GM12878 (cell line): ENCODE measurements at regions not wholly inside any gene's neighbourhood (a gene's known extent, or its start where the extent isn't known, plus 50 kb on each side); places are given as distances from the start of the nearest gene placed in this dataset.

ENCODE experiments used
- ATAC-seq: fragments of 200-7000 bp; cut with Tn5 transposase; 3 replicates; pipeline ENCODE4 v1.9.1; 2020; ENCODE audit warnings: mild to moderate bottlenecking, moderate library complexity
- BruUV-seq: library from RNA; stranded (reverse); fragments of 400-500 nt; replicated peaks from 2 replicates; lab custom pipeline; 2021; lab: Mats Ljungman, UMichigan
- CTCF ChIA-PET: fragments of 300-600 bp; sonication (Branson Sonifier 250); formaldehyde crosslinking; extraction: SDS; loops from one replicate; lab custom pipeline; 2021; ENCODE audit warnings: inconsistent platforms; lab: Yijun Ruan, JAX
- POLR2A ChIA-PET: fragments of 350-600 bp; formaldehyde crosslinking; extraction: SDS; loops from one replicate; lab custom pipeline; 2021; ENCODE audit warnings: inconsistent platforms; lab: Charles Lee
- RAD21 ChIA-PET: fragments of 300-600 bp; sonication (Branson Sonifier 250); formaldehyde crosslinking; loops from one replicate; lab custom pipeline; 2023; ENCODE audit warnings: antibody characterized with exemption; ENCODE audit not compliant: unreplicated experiment; lab: Charles Lee
- SMC1A ChIA-PET: fragments of 300-600 bp; sonication (Branson Sonifier 250); formaldehyde crosslinking; loops from one replicate; lab custom pipeline; 2023; ENCODE audit not compliant: unreplicated experiment, uncharacterized antibody; lab: Charles Lee
- DNase-seq: peaks from one replicate; pipeline ENCODE4 v3.0.0-alpha.2; 2011; ENCODE audit warnings: low read depth, low spot score
- FAIRE-seq: peaks from 3 replicates; lab custom pipeline; 2011; peaks lifted over from hg19 to GRCh38; lab: Jason Lieb, UNC
- H2AFZ ChIP-seq: 2 replicates; pipeline ENCODE4 v1.6.0; 2011; ENCODE audit warnings: low read depth, low read length, control low read depth; ENCODE audit not compliant: control insufficient read depth
- H3K27ac ChIP-seq: 2 replicates; pipeline ENCODE4 v1.5.1; 2011; ENCODE audit warnings: control low read depth; ENCODE audit not compliant: control insufficient read depth, insufficient read depth
- H3K27me3 ChIP-seq, 2 experiments: replicated peaks in 1 of 2; 2 replicates each; pipeline versions ENCODE4 v1.6.0 to v1.6.1; 2011; ENCODE audit warnings: low read length in 1 of 2; ENCODE audit not compliant: control insufficient read depth in 2 of 2, insufficient read depth in 2 of 2
- H3K36me3 ChIP-seq, 2 experiments: 2 replicates each; pipeline ENCODE4 v1.5.1; 2011; ENCODE audit warnings: low read length in 1 of 2; ENCODE audit not compliant: control insufficient read depth in 2 of 2, insufficient read depth in 2 of 2
- H3K4me1 ChIP-seq: 2 replicates; pipeline ENCODE4 v1.6.1; 2011; ENCODE audit warnings: mild to moderate bottlenecking, low read length, moderate library complexity, mixed read lengths; ENCODE audit not compliant: control insufficient read depth, insufficient read depth
- H3K4me2 ChIP-seq: 2 replicates; pipeline ENCODE4 v1.6.0; 2011; ENCODE audit warnings: control low read depth; ENCODE audit not compliant: control insufficient read depth, insufficient read depth
- H3K4me3 ChIP-seq: fragments of 200-600 bp; sonication (generic); 2 replicates; pipeline ENCODE4 v1.5.1; 2016
- H3K79me2 ChIP-seq: 2 replicates; pipeline ENCODE4 v1.6.0; 2011; ENCODE audit warnings: low read length; ENCODE audit not compliant: control insufficient read depth, insufficient read depth
- H3K9ac ChIP-seq: 2 replicates; pipeline ENCODE4 v1.8.0; 2011; ENCODE audit warnings: low read length, control low read depth, mixed read lengths; ENCODE audit not compliant: control insufficient read depth, insufficient read depth
- H3K9me3 ChIP-seq: replicated peaks from 3 replicates; pipeline ENCODE4 v1.5.1; 2011; ENCODE audit warnings: mild to moderate bottlenecking, low read length; ENCODE audit not compliant: control insufficient read depth, insufficient read depth
- H4K20me1 ChIP-seq: 2 replicates; pipeline ENCODE4 v1.6.0; 2011; ENCODE audit not compliant: control insufficient read depth, insufficient read depth
- BMI1 ChIP-seq: fragments of 450-650 bp; IDR thresholded peaks from 2 replicates; pipeline ENCODE4 v1.6.1; 2016; ENCODE audit warnings: mild to moderate bottlenecking, moderate library complexity, borderline replicate concordance
- CBX5 ChIP-seq: sonication (generic); IDR thresholded peaks from 2 replicates; pipeline ENCODE4 v1.6.1; 2016; ENCODE audit warnings: low read depth, moderate library complexity, mild to moderate bottlenecking, inconsistent platforms
- GATAD2B ChIP-seq: fragments of 450-650 bp; conservative IDR thresholded peaks from 2 replicates; pipeline ENCODE4 v1.6.1; 2017; ENCODE audit warnings: low read depth, mild to moderate bottlenecking, moderate library complexity
- HCFC1 ChIP-seq: fragments of 150-350 bp; IDR thresholded peaks from 2 replicates; pipeline ENCODE4 v1.6.1; 2014; ENCODE audit warnings: low read length
- IKZF1 ChIP-seq: fragments of 450-650 bp; conservative IDR thresholded peaks from 2 replicates; pipeline ENCODE4 v1.6.1; 2017; ENCODE audit warnings: antibody characterized with exemption, mild to moderate bottlenecking
- MYC ChIP-seq: IDR thresholded peaks from 2 replicates; pipeline ENCODE4 v1.6.1; 2011; ENCODE audit warnings: mild to moderate bottlenecking, low read length, moderate library complexity, inconsistent platforms; ENCODE audit not compliant: insufficient read depth, insufficient replicate concordance, insufficient read length, severe bottlenecking
- NFXL1 ChIP-seq: fragments of 450-650 bp; IDR thresholded peaks from 2 replicates; pipeline ENCODE4 v1.6.1; 2017; ENCODE audit warnings: antibody characterized with exemption, mild to moderate bottlenecking, borderline replicate concordance
- POU2F2 ChIP-seq: IDR thresholded peaks from 3 replicates; pipeline ENCODE4 v1.6.1; 2011; ENCODE audit warnings: low read depth, mild to moderate bottlenecking, low read length, borderline replicate concordance
- RELB ChIP-seq: fragments of 450-650 bp; IDR thresholded peaks from 2 replicates; pipeline ENCODE4 v1.6.1; 2017; ENCODE audit warnings: low read depth, mild to moderate bottlenecking, moderate library complexity
- STAT3 ChIP-seq: IDR thresholded peaks from 2 replicates; pipeline ENCODE4 v1.6.1; 2011; ENCODE audit warnings: low read depth, low read length, improper control_type of control experiment
- ZZZ3 ChIP-seq: IDR thresholded peaks from 2 replicates; pipeline ENCODE4 v1.6.1; 2011; ENCODE audit warnings: low read depth; ENCODE audit not compliant: control insufficient read depth, insufficient read length
- WGBS: methylation state at CpG from one replicate; pipeline ENCODE4 v1.1.6; 2016; ENCODE audit warnings: low lambda C conversion rate; ENCODE audit not compliant: insufficient replicate concordance, insufficient coverage; ENCODE audit errors: missing lambda C conversion rate; 5-methylcytosine and 5-hydroxymethylcytosine counted together
- in situ Hi-C: fragments of 300-500 bp; cut with MboI; formaldehyde crosslinking; loops from 9 replicates; pipeline ENCODE4 v1.14.3; 2018; ENCODE audit warnings: mixed read lengths
- intact Hi-C: fragments of 100-400 bp; cut with micrococcal nuclease; formaldehyde crosslinking; loops from one replicate; pipeline ENCODE4 v1.14.2; 2022; ENCODE audit not compliant: unreplicated experiment
- TF ChIP-seq, protein P1 (sequence below): IDR thresholded peaks from 2 replicates; pipeline ENCODE4 v1.6.1; 2011; ENCODE audit warnings: low read depth, low read length, improper control_type of control experiment, borderline replicate concordance
- TF ChIP-seq, protein P2 (sequence below), 3 experiments: IDR thresholded peaks in 2 of 3; conservative IDR thresholded peaks in 1 of 3; 2 replicates each; pipeline ENCODE4 v1.5.1; 2011; ENCODE audit warnings: low read depth in 3 of 3, low read length in 3 of 3, mild to moderate bottlenecking in 3 of 3, control low read depth in 2 of 3, moderate library complexity in 2 of 3, inconsistent platforms in 1 of 3, mixed read lengths in 1 of 3; ENCODE audit not compliant: control insufficient read depth in 2 of 3, insufficient read depth in 1 of 3; ENCODE audit errors: extremely low read depth in 1 of 3

- H3K36me3 ChIP-seq: no peaks in the 10 kb centered on the region
- H3K27ac ChIP-seq: no peak overlapping the region
- BruUV-seq: no TSS peak
- H4K20me1 ChIP-seq: no peaks in the 10 kb centered on the region
- DNase-seq (no peak), FAIRE-seq (no peak), ATAC-seq (no peak)
- no peak overlapping the region for H3K4me2 ChIP-seq
- SMC1A ChIA-PET: interaction anchor here (1.3 kb wide), 1 partner anchor 17 kb away, joined by 3 read pairs; no protein-coding TSS in a partner anchor
- H3K9me3 ChIP-seq: no peaks in the 10 kb centered on the region
- WGBS: 42% methylated on average over 9 of the region's 9 CpGs
- RAD21 ChIA-PET: no interaction called here
- CTCF ChIA-PET: no interaction called here
- intact Hi-C loops: no loop called here
- H2AFZ ChIP-seq: no peak overlapping the region
- no peak overlapping the region for H3K4me3 ChIP-seq
- TF ChIP-seq MYC (no peak), STAT3 (no peak), IKZF1 (no peak), CBX5 (no peak), ZZZ3 (no peak), HCFC1 (no peak), GATAD2B (no peak), NFXL1 (no peak), POU2F2 (no peak), BMI1 (no peak), RELB (no peak)
- TF ChIP-seq, protein P1, sequence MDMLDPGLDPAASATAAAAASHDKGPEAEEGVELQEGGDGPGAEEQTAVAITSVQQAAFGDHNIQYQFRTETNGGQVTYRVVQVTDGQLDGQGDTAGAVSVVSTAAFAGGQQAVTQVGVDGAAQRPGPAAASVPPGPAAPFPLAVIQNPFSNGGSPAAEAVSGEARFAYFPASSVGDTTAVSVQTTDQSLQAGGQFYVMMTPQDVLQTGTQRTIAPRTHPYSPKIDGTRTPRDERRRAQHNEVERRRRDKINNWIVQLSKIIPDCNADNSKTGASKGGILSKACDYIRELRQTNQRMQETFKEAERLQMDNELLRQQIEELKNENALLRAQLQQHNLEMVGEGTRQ: no peak
- TF ChIP-seq, protein P2, sequence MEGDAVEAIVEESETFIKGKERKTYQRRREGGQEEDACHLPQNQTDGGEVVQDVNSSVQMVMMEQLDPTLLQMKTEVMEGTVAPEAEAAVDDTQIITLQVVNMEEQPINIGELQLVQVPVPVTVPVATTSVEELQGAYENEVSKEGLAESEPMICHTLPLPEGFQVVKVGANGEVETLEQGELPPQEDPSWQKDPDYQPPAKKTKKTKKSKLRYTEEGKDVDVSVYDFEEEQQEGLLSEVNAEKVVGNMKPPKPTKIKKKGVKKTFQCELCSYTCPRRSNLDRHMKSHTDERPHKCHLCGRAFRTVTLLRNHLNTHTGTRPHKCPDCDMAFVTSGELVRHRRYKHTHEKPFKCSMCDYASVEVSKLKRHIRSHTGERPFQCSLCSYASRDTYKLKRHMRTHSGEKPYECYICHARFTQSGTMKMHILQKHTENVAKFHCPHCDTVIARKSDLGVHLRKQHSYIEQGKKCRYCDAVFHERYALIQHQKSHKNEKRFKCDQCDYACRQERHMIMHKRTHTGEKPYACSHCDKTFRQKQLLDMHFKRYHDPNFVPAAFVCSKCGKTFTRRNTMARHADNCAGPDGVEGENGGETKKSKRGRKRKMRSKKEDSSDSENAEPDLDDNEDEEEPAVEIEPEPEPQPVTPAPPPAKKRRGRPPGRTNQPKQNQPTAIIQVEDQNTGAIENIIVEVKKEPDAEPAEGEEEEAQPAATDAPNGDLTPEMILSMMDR (IDR thresholded peaks at IDR 0.05 in 2 of 3, conservative IDR thresholded peaks at IDR 0.05 in 1 of 3; ENCODE audit: control insufficient read depth in 2 of 3, extremely low read depth in 1 of 3, insufficient read depth in 1 of 3, low read depth in 3 of 3, low read length in 3 of 3): no peak
- in situ Hi-C loops: no loop called here
- POLR2A ChIA-PET: no interaction called here
- no peak overlapping the region for H3K9ac ChIP-seq
- no peaks in the 10 kb centered on the region for H3K79me2 ChIP-seq
- H3K4me1 ChIP-seq: no peaks in the 10 kb centered on the region
- H3K27me3 ChIP-seq: no peaks in the 10 kb centered on the region
Measured at GRCh38 chr15:85899927-85900326, 105.2 kb upstream of the KLHL25 start.
